AML-193 (cell line): ENCODE measurements at regions not wholly inside any gene's neighbourhood (a gene's known extent, or its start where the extent isn't known, plus 50 kb on each side); places are given as distances from the start of the nearest gene placed in this dataset.
"Not testable (repeated sequence)": the region's sequence is repeated elsewhere in the genome, so short reads cannot be mapped to it uniquely, and the experiment has no call there.

Experiments used
- DNase-seq, 2 experiments: peaks; one replicate each; lab custom pipeline; 2025; lab: John Stamatoyannopoulos, UW

GRCh38 chr14:81584495-81584894 is 50.8 kb upstream of the SEL1L start:
- DNase-seq: no peak

GRCh38 chr14:81589381-81590065 is 55.9 kb upstream of the SEL1L start:
- DNase-seq: no peak

DNA sequence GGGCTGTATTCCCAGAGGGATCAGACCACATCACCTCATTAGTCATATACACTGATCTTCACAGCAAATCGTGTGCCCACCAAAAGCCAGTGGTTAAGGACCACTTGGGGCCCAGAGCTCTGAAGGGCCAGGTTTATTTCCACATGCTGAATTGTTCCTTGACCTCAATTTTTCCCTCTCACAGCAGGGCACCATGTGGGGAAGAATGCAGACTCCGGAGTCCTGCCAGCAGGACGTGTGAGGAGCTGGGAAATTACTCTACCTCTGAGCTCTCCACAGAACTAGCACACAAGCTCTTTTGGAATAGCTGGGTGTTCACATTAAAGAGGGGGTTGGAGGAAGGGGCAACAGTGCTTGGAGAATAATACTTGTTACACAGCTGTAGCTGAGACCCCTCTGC is 57.6 kb upstream of the SEL1L start:
- no peak for DNase-seq

DNA sequence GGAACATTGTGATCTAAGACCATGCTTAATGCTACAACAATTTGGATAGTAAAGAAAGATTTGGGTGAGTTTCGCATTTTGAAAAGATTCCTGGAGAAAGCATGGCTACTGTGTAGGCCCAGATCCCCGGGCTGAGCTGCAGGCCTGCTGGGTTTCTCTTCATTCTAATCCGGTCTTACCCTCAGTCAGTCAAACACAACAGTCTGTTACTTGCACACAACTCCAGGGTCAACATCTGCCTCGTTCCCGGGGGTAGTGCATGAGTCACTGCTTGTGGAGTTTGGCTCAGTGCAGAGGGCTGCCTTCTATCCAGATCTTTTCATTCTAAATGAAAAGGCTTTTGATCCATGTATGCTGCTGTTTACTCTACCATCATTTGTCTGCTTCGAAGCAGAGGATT is 60.4 kb upstream of the SEL1L start:
- DNase-seq: no peak

DNA sequence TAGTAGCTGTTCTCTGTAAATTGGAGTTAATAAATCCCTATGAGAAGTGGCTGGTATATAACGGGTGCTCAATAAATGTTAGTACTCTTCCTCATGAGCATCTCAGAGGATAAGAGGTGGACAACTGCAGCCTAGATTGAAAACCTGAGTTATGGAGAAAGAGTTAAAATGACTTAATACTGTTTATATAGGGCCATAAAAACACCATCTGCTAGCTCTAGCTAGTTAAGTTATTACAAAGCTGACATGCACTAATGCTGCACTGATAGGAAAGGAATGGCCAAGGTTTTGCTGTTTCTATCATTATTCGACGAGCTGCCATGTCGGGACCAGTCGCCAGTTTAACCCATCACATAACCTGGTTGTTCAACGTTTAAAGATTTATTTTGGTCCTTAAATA is 72.0 kb upstream of the SEL1L start:
- DNase-seq: no peak

DNA sequence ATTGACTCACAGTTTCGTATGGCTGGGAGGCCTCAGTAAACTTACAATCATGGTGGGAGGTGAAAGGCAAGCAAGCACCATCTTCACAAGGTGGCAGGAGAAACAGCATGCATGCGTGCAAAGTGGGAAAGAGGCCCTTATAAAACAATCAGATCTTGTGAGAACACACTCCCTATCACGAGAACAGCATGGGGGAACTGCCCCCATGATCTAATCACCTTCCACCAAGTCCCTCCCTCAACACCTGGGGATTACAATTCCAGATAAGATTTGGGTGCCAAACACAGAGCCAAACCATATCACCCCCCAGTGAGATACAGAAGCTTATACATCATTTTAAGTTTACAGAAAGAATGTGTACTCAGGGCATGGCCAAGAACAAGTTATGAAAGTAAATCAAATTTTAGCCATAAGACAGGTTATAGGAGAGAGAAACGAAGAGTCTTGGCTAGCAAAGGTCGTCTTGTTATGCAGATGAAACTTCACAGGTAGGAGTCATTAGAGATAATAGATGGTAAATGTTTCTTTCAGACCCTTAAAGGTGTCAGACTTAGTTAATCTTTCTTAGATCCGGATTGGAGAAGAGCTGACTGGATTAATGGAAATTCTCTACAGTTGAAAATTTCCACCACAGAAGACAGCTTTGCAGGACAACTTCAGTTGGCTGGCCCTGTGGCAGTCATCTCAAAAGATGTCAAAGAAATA is 79.8 kb upstream of the SEL1L start:
- DNase-seq: no peak

DNA sequence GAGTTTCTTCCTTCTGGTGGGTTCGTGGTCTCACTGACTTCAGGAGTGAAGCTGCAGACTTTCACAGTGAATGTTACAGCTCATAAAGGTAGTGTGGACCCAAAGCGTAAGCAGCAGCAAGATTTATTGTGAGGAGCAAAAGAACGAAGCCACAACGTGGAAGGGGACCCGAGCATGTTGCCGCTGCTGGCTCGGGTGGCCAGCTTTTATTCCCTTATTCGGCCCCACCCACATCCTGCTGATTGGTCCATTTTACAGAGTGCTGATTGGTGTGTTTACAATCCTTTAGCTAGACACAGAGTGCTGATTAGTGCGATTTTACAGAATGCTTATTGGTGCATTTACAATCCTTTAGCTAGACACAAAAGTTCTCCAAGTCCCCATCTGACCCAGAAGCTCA is 80.6 kb upstream of the SEL1L start:
- DNase-seq: not testable (repeated sequence)

DNA sequence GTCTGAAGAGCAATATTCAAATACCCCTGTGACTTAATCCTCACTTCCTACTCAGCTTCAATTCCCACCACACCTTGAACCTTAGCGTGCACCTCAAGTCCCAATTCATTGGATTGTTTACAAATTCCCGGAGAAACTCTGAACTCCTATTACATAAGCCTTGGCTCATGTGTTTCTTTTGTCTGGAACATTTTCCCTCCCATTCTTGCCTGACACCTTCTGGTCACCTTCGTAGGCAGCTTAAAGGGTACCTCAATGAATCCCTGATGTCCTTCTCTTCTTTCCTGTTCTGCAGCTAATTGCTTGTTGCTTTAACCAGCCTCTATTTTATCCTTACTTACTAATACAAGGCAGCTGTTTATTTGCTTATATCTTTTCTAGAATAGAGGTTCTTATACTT is 85.0 kb upstream of the SEL1L start:
- DNase-seq: no peak

DNA sequence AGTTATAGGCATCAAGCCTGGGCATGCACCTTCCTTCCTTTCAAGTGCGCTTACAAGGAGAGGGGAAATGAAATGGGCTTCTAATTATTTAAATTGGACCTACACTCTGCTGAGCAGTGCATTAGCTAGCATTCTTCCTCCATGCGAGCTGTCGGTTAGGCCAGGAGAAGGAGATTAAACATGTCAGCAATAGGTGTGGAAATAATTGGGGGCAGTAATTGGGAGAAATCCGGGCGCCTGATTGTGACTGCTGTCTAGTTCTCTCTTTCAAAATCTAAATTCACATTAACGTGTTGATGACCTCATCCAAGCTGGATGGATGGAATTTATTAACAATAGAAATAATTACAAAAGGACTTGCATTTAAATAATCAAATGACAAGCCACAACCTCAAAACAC is 86.2 kb upstream of the SEL1L start:
- no peak for DNase-seq

GRCh38 chr14:81623771-81624396 is 90.2 kb upstream of the SEL1L start:
- not testable (repeated sequence) for DNase-seq

- DNase-seq: peak; percentile 67 to 78
Observed at GRCh38 chr14:81625343-81625742, 91.7 kb upstream of the SEL1L start.

GRCh38 chr14:81632157-81632556 is 98.5 kb upstream of the SEL1L start:
- no peak for DNase-seq

- DNase-seq: no peak
Observed at GRCh38 chr14:81633496-81633895, 99.8 kb upstream of the SEL1L start.

DNA sequence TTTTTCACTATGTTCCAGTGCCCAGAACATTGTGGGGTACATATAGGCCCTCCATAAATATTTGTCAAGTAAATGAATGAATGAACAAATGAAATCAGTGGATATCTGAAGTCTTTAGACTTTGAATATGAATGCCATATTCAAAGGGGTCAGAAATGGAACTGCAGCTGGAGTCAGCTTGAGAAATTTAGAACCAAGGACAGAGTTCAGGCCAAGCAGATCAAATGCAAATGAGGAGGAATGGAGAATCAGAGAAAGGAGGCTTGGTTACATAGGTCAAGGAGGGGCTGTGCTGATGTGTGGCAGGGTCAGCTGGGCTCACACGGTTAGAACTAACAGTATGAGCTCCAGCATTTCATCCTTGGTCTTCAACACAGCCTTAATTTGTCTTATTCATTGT is 104.0 kb upstream of the SEL1L start:
- DNase-seq: no peak

DNA sequence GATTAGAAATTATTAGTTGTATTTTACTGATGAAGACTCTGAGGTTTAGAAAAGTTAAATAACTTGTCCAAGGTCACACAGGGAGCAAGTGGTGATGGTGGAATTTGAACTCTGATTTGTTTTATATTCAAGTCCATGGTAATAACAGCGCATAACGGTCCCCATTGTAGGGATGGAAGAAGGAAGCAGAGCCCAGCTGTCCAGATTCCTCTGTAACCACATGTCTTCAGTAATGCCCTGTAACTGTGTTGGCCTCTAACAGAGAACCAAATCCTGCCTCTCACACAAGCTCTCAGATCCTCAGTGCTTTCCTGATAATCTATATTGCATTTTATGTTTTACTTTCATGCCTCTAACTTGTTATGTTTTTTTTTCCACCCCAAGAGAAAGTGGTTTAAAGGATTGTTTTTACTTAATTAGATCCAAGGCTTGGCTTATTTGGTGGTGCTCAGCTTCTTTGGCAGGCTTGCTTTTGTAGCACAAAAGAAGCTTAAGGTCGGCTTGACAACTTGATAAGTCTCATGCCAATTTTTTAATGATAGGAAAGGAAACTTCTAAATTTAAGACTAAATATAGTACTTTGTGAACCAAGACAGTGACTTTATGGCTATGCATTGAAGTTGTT is 105.1 kb upstream of the SEL1L start:
- no peak for DNase-seq

- DNase-seq: no peak
Observed at GRCh38 chr14:81653626-81654025, 120.0 kb upstream of the SEL1L start.

GRCh38 chr14:81655423-81656314 is 122.0 kb upstream of the SEL1L start:
- no peak for DNase-seq

DNA sequence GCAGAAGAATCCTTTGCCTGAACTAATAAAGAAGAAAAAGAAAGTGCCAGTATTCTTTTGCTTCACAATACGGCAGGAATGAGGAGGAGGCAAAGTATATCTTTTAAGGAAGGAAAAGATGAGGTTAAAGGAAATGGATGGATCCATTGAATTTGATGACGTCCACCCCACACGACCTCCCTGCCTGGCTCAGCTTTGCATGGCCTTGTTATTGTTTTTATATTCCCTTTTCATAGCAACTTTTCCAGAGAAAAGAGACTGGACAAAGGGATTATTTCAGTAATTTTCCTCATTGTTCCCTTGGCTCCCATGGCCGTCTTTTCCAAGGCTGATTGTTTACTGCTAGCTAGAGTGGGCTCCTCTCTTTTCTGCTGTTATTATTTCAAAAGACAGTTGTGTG is 123.2 kb upstream of the SEL1L start:
- DNase-seq: no peak

- DNase-seq: no peak
Observed at GRCh38 chr14:81662066-81662465, 128.4 kb upstream of the SEL1L start.

GRCh38 chr14:81662570-81663197 is 129.0 kb upstream of the SEL1L start:
- DNase-seq: no peak

GRCh38 chr14:81668626-81669274 is 135.1 kb upstream of the SEL1L start:
- DNase-seq: no peak
